ENCODE measurements at regions not wholly inside any gene's neighbourhood (a gene's known extent, or its start where the extent isn't known, plus 50 kb on each side); places are given as distances from the start of the nearest gene placed in this dataset.

DNA sequence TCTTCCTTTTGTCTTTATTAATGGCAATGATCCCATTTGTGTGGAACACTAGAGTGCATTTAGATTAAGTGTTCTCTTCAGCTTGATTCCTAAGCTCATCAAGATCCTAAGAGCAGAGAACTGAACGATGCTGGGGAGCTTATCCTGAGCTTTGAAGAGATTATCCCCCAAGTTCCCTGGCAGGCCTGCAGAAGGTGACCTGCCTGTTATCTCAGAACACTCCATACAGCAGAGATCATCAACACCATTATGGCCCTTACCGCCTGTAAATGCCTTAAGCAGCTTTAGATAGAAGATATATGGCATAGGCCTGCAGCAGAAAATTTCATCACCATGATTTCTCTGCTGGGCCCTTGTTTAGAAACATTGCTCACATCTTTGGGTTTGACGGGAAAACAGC, 779.9 kb upstream of the MAP3K7 start:
- ChIA-PET POLR2A (no interaction called here), CTCF (no interaction called here)
- no peaks in the 10 kb centered on the region for H3K9me3 ChIP-seq
- H3K4me3 ChIP-seq: no peak overlapping the region
- FAIRE-seq (no peak), DNase-seq (ENCODE audit: low read depth in 1 of 2, low spot score in 1 of 2) (no peak), ATAC-seq (no peak)
- no peaks in the 10 kb centered on the region for H3K4me1 ChIP-seq
- TF ChIP-seq, protein P1, sequence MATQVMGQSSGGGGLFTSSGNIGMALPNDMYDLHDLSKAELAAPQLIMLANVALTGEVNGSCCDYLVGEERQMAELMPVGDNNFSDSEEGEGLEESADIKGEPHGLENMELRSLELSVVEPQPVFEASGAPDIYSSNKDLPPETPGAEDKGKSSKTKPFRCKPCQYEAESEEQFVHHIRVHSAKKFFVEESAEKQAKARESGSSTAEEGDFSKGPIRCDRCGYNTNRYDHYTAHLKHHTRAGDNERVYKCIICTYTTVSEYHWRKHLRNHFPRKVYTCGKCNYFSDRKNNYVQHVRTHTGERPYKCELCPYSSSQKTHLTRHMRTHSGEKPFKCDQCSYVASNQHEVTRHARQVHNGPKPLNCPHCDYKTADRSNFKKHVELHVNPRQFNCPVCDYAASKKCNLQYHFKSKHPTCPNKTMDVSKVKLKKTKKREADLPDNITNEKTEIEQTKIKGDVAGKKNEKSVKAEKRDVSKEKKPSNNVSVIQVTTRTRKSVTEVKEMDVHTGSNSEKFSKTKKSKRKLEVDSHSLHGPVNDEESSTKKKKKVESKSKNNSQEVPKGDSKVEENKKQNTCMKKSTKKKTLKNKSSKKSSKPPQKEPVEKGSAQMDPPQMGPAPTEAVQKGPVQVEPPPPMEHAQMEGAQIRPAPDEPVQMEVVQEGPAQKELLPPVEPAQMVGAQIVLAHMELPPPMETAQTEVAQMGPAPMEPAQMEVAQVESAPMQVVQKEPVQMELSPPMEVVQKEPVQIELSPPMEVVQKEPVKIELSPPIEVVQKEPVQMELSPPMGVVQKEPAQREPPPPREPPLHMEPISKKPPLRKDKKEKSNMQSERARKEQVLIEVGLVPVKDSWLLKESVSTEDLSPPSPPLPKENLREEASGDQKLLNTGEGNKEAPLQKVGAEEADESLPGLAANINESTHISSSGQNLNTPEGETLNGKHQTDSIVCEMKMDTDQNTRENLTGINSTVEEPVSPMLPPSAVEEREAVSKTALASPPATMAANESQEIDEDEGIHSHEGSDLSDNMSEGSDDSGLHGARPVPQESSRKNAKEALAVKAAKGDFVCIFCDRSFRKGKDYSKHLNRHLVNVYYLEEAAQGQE (IDR thresholded peaks at IDR 0.05): no peak
- TF ChIP-seq ESRRA (IDR thresholded peaks at IDR 0.05; ENCODE audit: borderline replicate concordance, low read length): no peak
- TF ChIP-seq TP53 (CRISPR knock-in tag; IDR thresholded peaks at IDR 0.05): no peak
- TF ChIP-seq CBX2 (IDR thresholded peaks at IDR 0.05; ENCODE audit: borderline replicate concordance, low read depth): no peak
- no peak for TF ChIP-seq BHLHE40 (IDR thresholded peaks at IDR 0.05; ENCODE audit: low read depth, low read length)
- no peak for TF ChIP-seq EHF (CRISPR knock-in tag; IDR thresholded peaks at IDR 0.05)
- TF ChIP-seq RCOR1 (IDR thresholded peaks at IDR 0.05; ENCODE audit: low read depth, low read length): no peak
- TF ChIP-seq FOSB (CRISPR knock-in tag; IDR thresholded peaks at IDR 0.05): no peak
- no peak for TF ChIP-seq FOXS1 (CRISPR knock-in tag; IDR thresholded peaks at IDR 0.05)
- no peak for TF ChIP-seq CEBPB (IDR thresholded peaks at IDR 0.05)
- TF ChIP-seq PHF8 (IDR thresholded peaks at IDR 0.05; ENCODE audit: borderline replicate concordance, low read depth): no peak
- TF ChIP-seq, protein P2, sequence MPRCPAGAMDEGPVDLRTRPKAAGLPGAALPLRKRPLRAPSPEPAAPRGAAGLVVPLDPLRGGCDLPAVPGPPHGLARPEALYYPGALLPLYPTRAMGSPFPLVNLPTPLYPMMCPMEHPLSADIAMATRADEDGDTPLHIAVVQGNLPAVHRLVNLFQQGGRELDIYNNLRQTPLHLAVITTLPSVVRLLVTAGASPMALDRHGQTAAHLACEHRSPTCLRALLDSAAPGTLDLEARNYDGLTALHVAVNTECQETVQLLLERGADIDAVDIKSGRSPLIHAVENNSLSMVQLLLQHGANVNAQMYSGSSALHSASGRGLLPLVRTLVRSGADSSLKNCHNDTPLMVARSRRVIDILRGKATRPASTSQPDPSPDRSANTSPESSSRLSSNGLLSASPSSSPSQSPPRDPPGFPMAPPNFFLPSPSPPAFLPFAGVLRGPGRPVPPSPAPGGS (IDR thresholded peaks at IDR 0.05): no peak
- no peak overlapping the region for H3K4me2 ChIP-seq
- WGBS (ENCODE audit: missing lambda C conversion rate): 6% methylated on average over 3 of the region's 3 CpGs
- no peak overlapping the region for H3K27ac ChIP-seq

DNA sequence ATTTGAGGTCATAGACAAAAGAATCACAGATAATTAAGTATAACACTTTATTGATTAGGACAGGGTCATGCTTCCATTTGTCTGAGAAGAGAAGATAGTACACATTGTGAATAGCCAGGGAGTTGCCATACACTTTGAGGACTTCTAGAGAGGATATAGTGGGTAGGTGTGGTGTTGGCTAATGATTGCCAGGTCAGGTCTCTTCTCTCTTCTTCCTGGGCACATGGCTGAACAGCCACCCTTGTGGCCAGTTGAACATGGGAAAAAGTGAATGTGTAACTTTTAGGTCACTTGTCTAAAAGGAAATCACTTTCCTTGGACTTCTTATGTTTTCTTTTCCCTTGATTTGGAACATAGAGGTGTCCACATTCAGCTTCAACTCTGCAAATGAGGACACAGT, 772.1 kb upstream of the MAP3K7 start:
- no peak overlapping the region for H3K4me2 ChIP-seq
- no peak for ATAC-seq
- FAIRE-seq: no peak
- H3K4me3 ChIP-seq: no peak overlapping the region
- H3K27ac ChIP-seq: no peak overlapping the region
- no peak for DNase-seq (ENCODE audit: low read depth in 1 of 2, low spot score in 1 of 2)
- TF ChIP-seq EHF (CRISPR knock-in tag; IDR thresholded peaks at IDR 0.05) (no peak), TP53 (CRISPR knock-in tag; IDR thresholded peaks at IDR 0.05) (no peak), NFE2L2 (conservative IDR thresholded peaks at IDR 0.05; ENCODE audit: low read length) (no peak), PHF8 (IDR thresholded peaks at IDR 0.05; ENCODE audit: borderline replicate concordance, low read depth) (no peak), EP300 (IDR thresholded peaks at IDR 0.05) (no peak), ZSCAN20 (CRISPR knock-in tag; IDR thresholded peaks at IDR 0.05) (no peak)
- TF ChIP-seq, protein P2 (IDR thresholded peaks at IDR 0.05): no peak
- TF ChIP-seq, protein P3, sequence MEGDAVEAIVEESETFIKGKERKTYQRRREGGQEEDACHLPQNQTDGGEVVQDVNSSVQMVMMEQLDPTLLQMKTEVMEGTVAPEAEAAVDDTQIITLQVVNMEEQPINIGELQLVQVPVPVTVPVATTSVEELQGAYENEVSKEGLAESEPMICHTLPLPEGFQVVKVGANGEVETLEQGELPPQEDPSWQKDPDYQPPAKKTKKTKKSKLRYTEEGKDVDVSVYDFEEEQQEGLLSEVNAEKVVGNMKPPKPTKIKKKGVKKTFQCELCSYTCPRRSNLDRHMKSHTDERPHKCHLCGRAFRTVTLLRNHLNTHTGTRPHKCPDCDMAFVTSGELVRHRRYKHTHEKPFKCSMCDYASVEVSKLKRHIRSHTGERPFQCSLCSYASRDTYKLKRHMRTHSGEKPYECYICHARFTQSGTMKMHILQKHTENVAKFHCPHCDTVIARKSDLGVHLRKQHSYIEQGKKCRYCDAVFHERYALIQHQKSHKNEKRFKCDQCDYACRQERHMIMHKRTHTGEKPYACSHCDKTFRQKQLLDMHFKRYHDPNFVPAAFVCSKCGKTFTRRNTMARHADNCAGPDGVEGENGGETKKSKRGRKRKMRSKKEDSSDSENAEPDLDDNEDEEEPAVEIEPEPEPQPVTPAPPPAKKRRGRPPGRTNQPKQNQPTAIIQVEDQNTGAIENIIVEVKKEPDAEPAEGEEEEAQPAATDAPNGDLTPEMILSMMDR (IDR thresholded peaks at IDR 0.05): no peak
- no peaks in the 10 kb centered on the region for H3K9me3 ChIP-seq
- POLR2A ChIA-PET: no interaction called here
- no peaks in the 10 kb centered on the region for H3K4me1 ChIP-seq
- CTCF ChIA-PET: no interaction called here
